Astrocyte of the spinal cord (primary cell): ENCODE measurements at regions not wholly inside any gene's neighbourhood (a gene's known extent, or its start where the extent isn't known, plus 50 kb on each side); places are given as distances from the start of the nearest gene placed in this dataset.

ENCODE experiments used
- DNase-seq: peaks from one replicate; pipeline ENCODE4 v3.0.0; 2011; ENCODE audit warnings: low read depth, low spot score
- H3K4me3 ChIP-seq: 2 replicates; pipeline ENCODE4 v1.5.1; 2011; ENCODE audit warnings: low read depth, mild to moderate bottlenecking, low read length, moderate library complexity
- CTCF ChIP-seq: IDR thresholded peaks from 2 replicates; pipeline ENCODE4 v1.5.1; 2012; ENCODE audit warnings: low read depth, mild to moderate bottlenecking, low read length, inconsistent platforms
- in situ Hi-C: cut with HindIII; loops from 2 replicates; pipeline ENCODE4 v1.10.0; 2017; ENCODE audit warnings: low sequenced_read_pairs

- TF ChIP-seq CTCF = no peak
- no peak overlapping the region for H3K4me3 ChIP-seq
- no peak for DNase-seq
- in situ Hi-C loops = no loop called here
Observed at GRCh38 chr2:41997561-41997960, 50.3 kb upstream of the PKDCC start.
